WI38 (cell line): ENCODE measurements at regions not wholly inside any gene's neighbourhood (a gene's known extent, or its start where the extent isn't known, plus 50 kb on each side); places are given as distances from the start of the nearest gene placed in this dataset.

Experiments
- H3K4me3 ChIP-seq: 2 replicates; pipeline ENCODE4 v1.5.1; 2011; ENCODE audit warnings: low read depth, mild to moderate bottlenecking, control low read depth, low read length
- CTCF ChIP-seq: IDR thresholded peaks from 2 replicates; pipeline ENCODE4 v1.5.1; 2012; ENCODE audit warnings: low read depth, mild to moderate bottlenecking, control low read depth, low read length

GRCh38 chr4:18733961-18734360 lies 712.4 kb upstream of the LCORL start:
- TF ChIP-seq CTCF: no peak
- H3K4me3 ChIP-seq: no peak overlapping the region

GRCh38 chr4:18722748-18723191 lies 701.2 kb upstream of the LCORL start:
- no peak overlapping the region for H3K4me3 ChIP-seq
- no peak for TF ChIP-seq CTCF

GRCh38 chr4:18698119-18698883 lies 676.7 kb upstream of the LCORL start:
- H3K4me3 ChIP-seq: no peak overlapping the region

GRCh38 chr4:18695733-18696527 lies 674.4 kb upstream of the LCORL start:
- no peak overlapping the region for H3K4me3 ChIP-seq
- no peak for TF ChIP-seq CTCF

More at GRCh38 chr4:18698119-18698883, 676.7 kb upstream of the LCORL start:
- TF ChIP-seq CTCF: no peak

GRCh38 chr4:18691431-18692200 lies 670.1 kb upstream of the LCORL start:
- H3K4me3 ChIP-seq: no peak overlapping the region
- TF ChIP-seq CTCF: no peak

GRCh38 chr4:18690291-18690955 lies 668.9 kb upstream of the LCORL start:
- H3K4me3 ChIP-seq: no peak overlapping the region
- no peak for TF ChIP-seq CTCF
